ENCODE measurements at regions not wholly inside any gene's neighbourhood (a gene's known extent, or its start where the extent isn't known, plus 50 kb on each side); places are given as distances from the start of the nearest gene placed in this dataset.
"Not testable (repeated sequence)": the region's sequence is repeated elsewhere in the genome, so short reads cannot be mapped to it uniquely, and the experiment has no call there.

DNA sequence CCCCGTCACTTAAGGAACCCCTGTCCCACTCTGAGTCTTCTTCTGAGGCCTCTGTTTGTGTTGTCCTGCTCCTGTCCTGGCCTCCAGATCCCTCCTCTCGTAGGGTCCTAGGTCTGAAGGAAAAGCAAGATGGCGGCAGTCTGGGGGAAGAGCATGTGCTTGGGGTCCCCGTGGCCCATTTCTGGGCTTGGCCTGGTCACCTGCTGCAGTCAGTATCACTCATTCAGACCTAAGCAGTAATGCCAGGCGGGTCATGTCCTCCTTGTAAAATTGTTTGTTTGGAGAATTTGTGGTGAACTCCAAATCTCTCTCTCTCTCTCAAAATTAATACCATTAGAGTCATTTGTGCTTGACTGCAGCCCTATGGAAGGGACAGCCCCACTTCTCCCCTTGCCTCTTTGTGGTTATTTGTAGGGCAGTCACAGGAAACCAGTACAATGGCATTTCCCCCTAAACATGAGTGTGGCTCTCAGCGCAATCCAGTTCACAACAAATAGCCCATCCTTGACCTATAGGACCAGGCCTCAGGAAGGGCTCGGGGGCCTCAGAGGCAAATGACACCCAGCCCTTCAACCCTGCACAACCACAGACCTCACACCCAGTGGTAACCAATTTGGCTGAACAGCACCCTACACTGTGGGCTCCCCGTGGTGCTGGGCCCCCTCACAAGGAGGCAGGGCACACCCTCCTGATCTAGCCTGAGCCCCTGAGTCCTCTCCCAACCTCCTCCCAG is 173.5 kb downstream of the OR4M2 start:
- TF ChIP-seq, protein P1, sequence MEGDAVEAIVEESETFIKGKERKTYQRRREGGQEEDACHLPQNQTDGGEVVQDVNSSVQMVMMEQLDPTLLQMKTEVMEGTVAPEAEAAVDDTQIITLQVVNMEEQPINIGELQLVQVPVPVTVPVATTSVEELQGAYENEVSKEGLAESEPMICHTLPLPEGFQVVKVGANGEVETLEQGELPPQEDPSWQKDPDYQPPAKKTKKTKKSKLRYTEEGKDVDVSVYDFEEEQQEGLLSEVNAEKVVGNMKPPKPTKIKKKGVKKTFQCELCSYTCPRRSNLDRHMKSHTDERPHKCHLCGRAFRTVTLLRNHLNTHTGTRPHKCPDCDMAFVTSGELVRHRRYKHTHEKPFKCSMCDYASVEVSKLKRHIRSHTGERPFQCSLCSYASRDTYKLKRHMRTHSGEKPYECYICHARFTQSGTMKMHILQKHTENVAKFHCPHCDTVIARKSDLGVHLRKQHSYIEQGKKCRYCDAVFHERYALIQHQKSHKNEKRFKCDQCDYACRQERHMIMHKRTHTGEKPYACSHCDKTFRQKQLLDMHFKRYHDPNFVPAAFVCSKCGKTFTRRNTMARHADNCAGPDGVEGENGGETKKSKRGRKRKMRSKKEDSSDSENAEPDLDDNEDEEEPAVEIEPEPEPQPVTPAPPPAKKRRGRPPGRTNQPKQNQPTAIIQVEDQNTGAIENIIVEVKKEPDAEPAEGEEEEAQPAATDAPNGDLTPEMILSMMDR (IDR thresholded peaks at IDR 0.05; ENCODE audit: low read length), result no peak
- TF ChIP-seq EZH2 (optimal IDR thresholded peaks at IDR 0.05; ENCODE audit: low read depth, low read length) (no peak), EZH2phosphoT487 (IDR thresholded peaks at IDR 0.05; ENCODE audit: low read length) (no peak)
- no peaks in the 10 kb centered on the region for H3K79me2 ChIP-seq (ENCODE audit: low read length)
- H4K20me1 ChIP-seq (ENCODE audit: insufficient read depth, low read length), result no peaks in the 10 kb centered on the region
- peaks cover 23% of the 10 kb centered on the region for H3K4me1 ChIP-seq (ENCODE audit: low read length)
- peak; percentile 90 for DNase-seq
- no peaks in the 10 kb centered on the region for H3K9me2 ChIP-seq (replicated peaks; ENCODE audit: insufficient read depth, low read length)
- peak overlapping the region; percentile 34 for H3K4me3 ChIP-seq (ENCODE audit: low read length)
- H3K9ac ChIP-seq (ENCODE audit: low read length), result peak overlapping the region; percentile 49
- peaks cover 3% of the 10 kb centered on the region; the same call in 1 of the 2 replicates for H3K27me3 ChIP-seq (replicated peaks; ENCODE audit: insufficient read depth, low read length)
- H3K36me3 ChIP-seq (replicated peaks; ENCODE audit: insufficient read depth, low read length), result no peaks in the 10 kb centered on the region
- H3K9me3 ChIP-seq (replicated peaks; ENCODE audit: insufficient read depth, low read length), result no peaks in the 10 kb centered on the region
- H3K27ac ChIP-seq (ENCODE audit: low read length), result peak overlapping the region; percentile 78
- peak overlapping the region; percentile 81 for H3K4me2 ChIP-seq (ENCODE audit: low read depth, low read length)
- H3F3A ChIP-seq (ENCODE audit: insufficient read depth, low read length), result peaks cover 13% of the 10 kb centered on the region
- peak overlapping the region; percentile 45 for H2AFZ ChIP-seq (ENCODE audit: low read length)

- not testable (repeated sequence) for H3K27me3 ChIP-seq (replicated peaks; ENCODE audit: insufficient read depth, low read length); H3K9me2 ChIP-seq (replicated peaks; ENCODE audit: insufficient read depth, low read length); H3K9me3 ChIP-seq (replicated peaks; ENCODE audit: insufficient read depth, low read length); H3K36me3 ChIP-seq (replicated peaks; ENCODE audit: insufficient read depth, low read length); H3K79me2 ChIP-seq (ENCODE audit: low read length); H4K20me1 ChIP-seq (ENCODE audit: insufficient read depth, low read length)
- peaks cover 23% of the 10 kb centered on the region for H3K4me1 ChIP-seq (ENCODE audit: low read length)
- peak overlapping the region; percentile 45 for H2AFZ ChIP-seq (ENCODE audit: low read length)
- H3K9ac ChIP-seq (ENCODE audit: low read length), result peak overlapping the region; percentile 49
- peak; percentile 62 for DNase-seq
- peaks cover 13% of the 10 kb centered on the region for H3F3A ChIP-seq (ENCODE audit: insufficient read depth, low read length)
- H3K27ac ChIP-seq (ENCODE audit: low read length), result peak overlapping the region; percentile 78
- H3K4me3 ChIP-seq (ENCODE audit: low read length), result peak overlapping the region; percentile 34
- H3K4me2 ChIP-seq (ENCODE audit: low read depth, low read length), result peak overlapping the region; percentile 81
Observed at GRCh38 chr15:22254409-22255045, 174.2 kb downstream of the OR4M2 start.

DNA sequence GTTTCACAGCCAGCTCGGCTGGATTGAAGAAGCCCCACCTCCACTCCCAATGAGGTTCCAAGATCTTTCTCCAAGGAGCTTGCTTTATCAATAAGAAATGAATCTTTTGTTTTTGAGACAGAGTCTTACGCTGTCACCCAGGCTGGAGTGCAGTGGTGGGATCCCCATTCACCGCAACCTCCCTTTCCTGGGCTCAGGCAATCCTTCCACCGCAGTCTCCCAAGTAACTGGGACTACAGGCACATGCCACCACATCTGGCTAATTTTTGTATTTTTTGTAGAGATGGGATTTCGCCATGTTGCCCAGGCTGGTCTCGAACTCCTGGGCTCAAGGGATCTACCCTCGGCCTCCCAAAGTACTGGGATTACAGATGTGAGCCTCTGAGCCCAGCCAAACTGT is 175.3 kb downstream of the OR4M2 start:
- H4K20me1 ChIP-seq (ENCODE audit: insufficient read depth, low read length); DNase-seq: not testable (repeated sequence)

GRCh38 chr15:22256389-22257046 is 176.2 kb downstream of the OR4M2 start:
- H3K9me3 ChIP-seq (replicated peaks; ENCODE audit: insufficient read depth, low read length); H2AFZ ChIP-seq (ENCODE audit: low read length): not testable (repeated sequence)
- peaks cover 23% of the 10 kb centered on the region for H3K4me1 ChIP-seq (ENCODE audit: low read length)

More for the DNA sequence above, 175.3 kb downstream of the OR4M2 start:
- H3K4me2 ChIP-seq (ENCODE audit: low read depth, low read length); H3K36me3 ChIP-seq (replicated peaks; ENCODE audit: insufficient read depth, low read length); H3K27ac ChIP-seq (ENCODE audit: low read length); H3K79me2 ChIP-seq (ENCODE audit: low read length); H3K9ac ChIP-seq (ENCODE audit: low read length); H3K4me3 ChIP-seq (ENCODE audit: low read length); H3K27me3 ChIP-seq (replicated peaks; ENCODE audit: insufficient read depth, low read length); H3K9me3 ChIP-seq (replicated peaks; ENCODE audit: insufficient read depth, low read length); H2AFZ ChIP-seq (ENCODE audit: low read length); H3K9me2 ChIP-seq (replicated peaks; ENCODE audit: insufficient read depth, low read length): not testable (repeated sequence)
- Histone ChIP-seq H3F3A (ENCODE audit: insufficient read depth, low read length) (peaks cover 13% of the 10 kb centered on the region), H3K4me1 (ENCODE audit: low read length) (peaks cover 23% of the 10 kb centered on the region)

More at GRCh38 chr15:22256389-22257046, 176.2 kb downstream of the OR4M2 start:
- not testable (repeated sequence) for H3K27ac ChIP-seq (ENCODE audit: low read length); H3K27me3 ChIP-seq (replicated peaks; ENCODE audit: insufficient read depth, low read length); H3K9ac ChIP-seq (ENCODE audit: low read length); H3K9me2 ChIP-seq (replicated peaks; ENCODE audit: insufficient read depth, low read length); DNase-seq; H3K36me3 ChIP-seq (replicated peaks; ENCODE audit: insufficient read depth, low read length); H4K20me1 ChIP-seq (ENCODE audit: insufficient read depth, low read length); H3K79me2 ChIP-seq (ENCODE audit: low read length)
- Histone ChIP-seq H3K4me2 (ENCODE audit: low read depth, low read length) (peak overlapping the region; percentile 63; the same call in 1 of the 2 replicates), H3F3A (ENCODE audit: insufficient read depth, low read length) (peaks cover 13% of the 10 kb centered on the region), H3K4me3 (ENCODE audit: low read length) (peak overlapping the region; percentile 57; the same call in 1 of the 2 replicates)

Data from MM.1S (cell line).